Inflammatory macrophage (primary cell): ENCODE measurements at regions not wholly inside any gene's neighbourhood (a gene's known extent, or its start where the extent isn't known, plus 50 kb on each side); places are given as distances from the start of the nearest gene placed in this dataset.
"Not testable (repeated sequence)": the region's sequence is repeated elsewhere in the genome, so short reads cannot be mapped to it uniquely, and the experiment has no call there.

Experiments used
- DNase-seq, 2 donors: peaks; one replicate each; pipeline ENCODE4 v3.0.0-alpha.2; 2020 to 2022

- no peak for DNase-seq
These were observed 2031.7 kb downstream of the EFNA5 start for GRCh38 chr5:105639068-105639467.

DNA sequence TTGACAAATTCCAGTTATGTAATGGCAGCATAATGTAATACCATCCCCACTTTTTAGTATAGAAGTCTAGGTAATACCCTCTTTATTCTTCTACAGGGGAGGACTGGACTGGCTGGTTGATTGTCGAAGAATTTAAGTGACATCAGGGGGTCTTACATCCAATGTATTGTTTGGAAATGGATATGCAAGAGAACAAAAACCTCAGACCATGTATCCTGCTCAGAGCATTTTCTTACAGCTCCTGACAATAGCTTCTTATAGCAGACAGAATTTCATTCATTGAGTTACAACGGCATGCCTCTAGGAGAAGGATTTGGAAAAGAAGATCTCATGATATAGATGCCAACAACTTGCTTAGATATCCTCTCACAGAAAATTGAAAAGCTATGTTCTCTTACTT, 2032.3 kb downstream of the EFNA5 start:
- DNase-seq: no peak

DNA sequence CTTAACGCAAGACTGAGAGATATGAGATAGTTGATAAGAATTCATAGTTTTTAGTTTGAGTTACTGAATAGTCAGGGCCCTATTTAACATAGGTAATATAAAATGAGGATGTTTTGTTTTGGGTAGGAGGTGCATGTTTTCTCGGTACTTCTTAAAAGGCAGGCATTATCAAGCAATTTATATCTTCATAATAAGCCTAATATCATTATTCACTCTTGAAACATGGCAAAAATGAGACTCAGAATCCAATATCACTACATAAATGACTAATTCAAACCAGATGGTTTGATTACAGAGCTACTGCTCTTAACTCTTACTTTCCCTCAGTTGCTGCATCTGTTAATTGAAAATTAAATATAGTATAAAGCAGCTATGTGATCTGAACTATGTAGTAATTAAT, 2038.7 kb downstream of the EFNA5 start:
- DNase-seq: no peak

- no peak for DNase-seq
These were observed 2039.9 kb downstream of the EFNA5 start for GRCh38 chr5:105630803-105631202.

DNA sequence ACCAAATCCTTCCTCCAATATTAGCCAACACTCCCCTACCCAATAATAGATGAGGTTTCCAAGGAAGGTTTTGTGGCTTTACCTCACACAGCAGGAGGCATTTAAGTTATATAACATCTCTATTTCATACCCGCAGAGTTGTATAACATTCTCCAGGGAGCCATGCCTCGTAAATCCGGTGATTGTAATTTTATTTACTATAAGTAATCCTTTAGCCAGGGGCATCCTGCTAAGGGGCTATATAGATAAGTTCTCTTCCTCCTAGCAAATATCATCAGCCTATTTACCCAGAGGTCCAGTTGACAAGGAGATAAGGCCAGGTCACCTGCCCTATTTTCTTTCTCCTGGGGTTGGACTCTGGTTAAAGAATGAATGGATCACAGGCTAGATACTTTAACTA, 2051.0 kb downstream of the EFNA5 start:
- DNase-seq: no peak

- no peak for DNase-seq
These were observed 2053.1 kb downstream of the EFNA5 start for GRCh38 chr5:105617436-105618215.

- DNase-seq: no peak
These were observed 2054.0 kb upstream of the NUDT12 start for GRCh38 chr5:105616599-105616998.

DNA sequence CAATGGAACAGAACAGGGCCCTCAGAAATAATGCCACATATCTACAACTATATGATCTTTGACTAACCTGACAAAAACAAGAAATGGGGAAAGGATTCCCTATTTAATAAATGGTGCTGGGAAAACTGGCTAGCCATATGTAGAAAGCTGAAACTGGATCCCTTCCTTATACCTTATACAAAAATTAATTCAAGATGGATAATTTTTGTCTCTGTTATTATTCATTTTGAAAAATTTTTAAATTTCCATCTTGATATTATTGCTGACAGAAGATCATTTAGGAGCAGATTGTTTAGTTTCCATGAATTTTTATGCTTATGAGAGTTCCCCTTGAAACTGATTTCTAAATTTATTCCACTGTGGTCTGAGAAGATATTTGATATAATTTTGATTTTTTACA, 2039.8 kb upstream of the NUDT12 start:
- not testable (repeated sequence) for DNase-seq

DNA sequence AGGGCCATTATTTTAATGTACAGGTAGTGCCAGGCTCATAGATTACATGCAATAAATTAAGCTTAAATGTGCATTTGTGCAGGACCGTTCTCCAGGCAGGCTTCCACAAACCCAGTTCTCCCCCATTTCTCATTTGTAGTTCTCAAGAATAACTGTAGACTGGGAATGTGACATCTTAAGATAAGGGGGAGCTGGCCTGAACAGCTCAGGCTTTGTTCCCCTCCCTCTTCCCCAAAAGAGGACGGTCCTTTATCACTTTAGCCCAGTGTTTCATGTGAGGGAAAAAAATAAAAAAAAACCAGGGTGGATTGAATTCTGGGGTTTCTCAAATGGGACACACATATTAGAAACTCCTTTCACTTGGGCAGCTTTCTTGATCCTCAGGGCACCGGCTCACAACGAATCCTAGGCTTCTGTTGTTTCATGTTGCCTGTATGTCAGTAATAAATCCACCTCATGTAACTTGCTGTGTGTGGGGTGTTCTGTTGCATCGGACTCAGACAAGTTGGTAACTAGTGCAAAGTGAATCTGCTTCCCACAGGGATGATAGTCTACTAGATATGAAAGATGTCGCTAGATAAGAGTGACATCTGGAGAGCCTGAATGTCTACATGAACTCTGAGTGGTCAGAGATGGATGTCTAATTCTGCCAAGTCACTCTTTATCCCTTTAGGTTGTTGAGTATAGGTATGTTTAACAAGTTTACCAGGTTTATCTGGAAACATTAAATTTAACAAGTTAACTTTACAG, 2030.6 kb upstream of the NUDT12 start:
- DNase-seq: no peak

- no peak for DNase-seq
These were observed 2025.5 kb upstream of the NUDT12 start for GRCh38 chr5:105587963-105588662.

DNA sequence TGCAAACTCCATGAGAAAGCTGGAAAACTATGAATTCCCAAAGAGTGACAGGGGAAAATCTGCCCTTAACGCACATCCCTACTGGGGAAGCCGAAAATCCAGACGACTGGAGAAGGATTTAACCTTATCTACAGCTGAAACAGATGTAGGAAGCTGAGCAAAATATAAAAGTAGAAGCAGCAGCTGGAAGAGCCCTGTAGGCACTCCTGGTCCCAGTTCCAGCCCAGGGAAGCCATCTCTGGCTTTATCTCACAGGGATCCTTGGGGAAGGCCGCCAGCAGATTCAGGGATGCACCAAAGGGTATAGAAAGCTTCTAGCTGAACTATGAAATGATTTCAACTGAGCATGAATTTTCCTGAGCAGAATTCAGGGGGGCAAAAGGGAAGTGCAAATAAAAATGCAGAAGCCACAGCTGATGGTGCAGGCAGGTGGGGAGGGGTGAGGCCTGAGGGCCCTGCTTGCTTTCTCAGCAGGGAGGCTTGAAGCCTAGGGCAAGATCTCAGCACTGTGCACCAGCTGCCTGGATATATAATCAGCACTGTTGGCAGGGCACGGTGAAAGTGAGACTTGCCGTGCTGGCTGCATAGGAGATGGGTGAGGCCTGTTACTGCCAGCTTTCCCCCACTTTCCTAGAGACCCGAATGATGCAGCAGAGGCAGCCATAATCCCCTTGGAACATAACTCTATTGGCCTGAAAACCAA, 2019.5 kb upstream of the NUDT12 start:
- DNase-seq: no peak

GRCh38 chr5:105573575-105573974, 2011.0 kb upstream of the NUDT12 start:
- DNase-seq: no peak

DNA sequence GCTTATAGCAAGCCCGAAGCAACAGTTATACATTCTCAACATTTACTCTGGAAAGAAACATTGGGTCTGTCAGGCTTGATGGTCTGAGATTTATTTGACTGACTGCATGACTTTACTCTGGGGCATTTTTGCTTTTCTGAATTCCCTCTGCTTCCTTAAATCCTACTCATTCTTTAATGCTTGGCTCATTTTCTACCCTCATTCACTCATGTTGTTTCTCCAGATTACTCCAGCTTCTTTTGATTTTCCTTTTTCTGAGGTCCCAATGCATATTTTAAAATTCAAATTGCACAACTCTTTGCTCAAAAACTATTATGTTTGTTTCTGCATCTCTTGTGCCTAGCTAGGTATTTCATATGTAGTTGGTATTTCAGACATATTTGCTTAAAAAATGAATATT, 2002.9 kb upstream of the NUDT12 start:
- DNase-seq: no peak

GRCh38 chr5:105563842-105564241, 2001.3 kb upstream of the NUDT12 start:
- no peak for DNase-seq

DNA sequence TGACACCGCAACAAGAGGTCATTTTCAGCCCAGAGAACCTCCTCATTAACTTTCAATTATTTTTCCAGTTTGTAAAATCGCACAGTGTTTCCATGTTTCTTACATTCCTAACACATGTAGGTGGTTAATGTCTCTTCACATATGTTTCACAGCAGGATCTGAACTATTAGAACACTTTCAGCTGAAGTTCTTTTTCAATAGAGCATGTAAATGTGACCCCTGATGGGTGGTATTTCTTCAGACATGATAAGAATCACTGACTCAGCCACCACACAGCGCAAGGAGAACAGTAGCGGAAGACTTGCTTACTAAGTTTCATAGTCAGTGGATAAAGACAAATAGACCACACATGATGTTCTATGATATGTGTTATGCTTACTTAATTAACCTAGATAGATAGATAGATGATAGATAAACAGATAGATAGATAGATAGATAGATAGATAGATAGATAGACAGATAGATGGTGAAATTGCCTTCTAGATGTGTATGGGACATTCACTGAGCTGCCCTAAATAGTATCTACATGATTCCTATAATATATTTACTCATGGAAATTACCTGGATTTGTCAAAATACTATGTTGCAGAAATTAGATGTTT, 1992.1 kb upstream of the NUDT12 start:
- DNase-seq: no peak

GRCh38 chr5:105544300-105544699, 1981.7 kb upstream of the NUDT12 start:
- no peak for DNase-seq

DNA sequence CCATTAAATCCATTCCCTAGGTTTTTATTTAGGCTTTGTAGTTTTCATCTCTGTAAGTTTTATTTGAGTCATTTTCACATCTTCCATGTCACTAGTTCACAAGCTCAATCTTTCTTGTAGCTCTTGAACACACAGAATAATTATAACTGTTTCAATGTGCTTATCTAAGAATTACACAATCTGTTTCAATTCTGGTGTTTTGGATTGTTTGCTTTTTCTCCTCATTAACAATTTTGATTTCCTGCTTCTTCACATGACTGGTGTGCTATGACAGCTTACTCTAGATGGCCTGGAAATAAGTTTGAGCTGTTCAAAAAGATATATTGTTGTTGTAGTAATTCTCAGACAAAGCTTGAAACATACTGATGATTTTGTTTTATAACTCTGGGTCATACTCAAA, 1974.1 kb upstream of the NUDT12 start:
- no peak for DNase-seq

DNA sequence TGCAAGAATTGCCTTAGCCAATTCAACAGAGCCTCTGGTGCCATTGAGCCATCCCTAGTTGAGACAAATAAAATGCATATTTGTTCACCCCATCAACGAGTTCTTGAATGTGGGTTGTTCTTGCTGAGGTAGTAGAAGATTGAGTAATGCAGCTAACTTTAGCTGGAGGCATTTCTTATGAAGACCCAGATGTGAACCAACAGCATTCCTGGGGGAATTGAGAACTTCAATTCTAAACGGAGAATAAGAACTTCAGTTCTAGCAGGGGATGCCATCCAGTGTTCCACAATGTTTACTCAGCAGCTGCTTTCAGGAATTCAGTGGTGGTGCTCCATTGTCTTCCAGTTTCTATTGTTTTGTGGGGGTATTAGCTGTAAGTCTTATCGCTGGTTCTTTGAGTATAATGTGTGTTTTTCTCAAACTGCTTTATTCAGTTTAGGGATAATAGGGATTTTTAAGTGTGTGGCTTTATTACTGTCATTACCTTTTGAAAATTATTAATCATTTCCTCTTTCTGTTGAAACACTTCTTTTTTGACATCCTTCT, 1968.2 kb upstream of the NUDT12 start:
- DNase-seq: no peak

DNA sequence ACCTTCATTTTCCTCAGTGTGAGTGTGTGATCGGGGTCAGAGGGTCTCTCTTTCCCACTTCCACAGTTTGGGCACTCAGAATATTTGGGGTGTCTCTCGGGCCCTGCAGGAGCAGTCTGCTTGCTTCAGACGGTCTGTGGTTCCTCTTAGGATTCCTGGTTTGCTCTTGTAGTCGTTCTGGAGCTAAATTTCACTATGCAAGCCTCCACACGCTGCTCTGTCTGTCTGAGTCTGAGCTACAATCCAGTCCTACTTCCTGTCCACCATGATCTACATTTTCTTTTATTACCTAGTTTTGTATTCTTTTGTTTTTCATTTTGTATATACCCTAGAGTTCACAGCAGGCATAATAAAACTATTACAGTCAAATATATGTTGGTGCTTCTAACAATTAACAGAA, 1967.3 kb upstream of the NUDT12 start:
- DNase-seq: no peak

DNA sequence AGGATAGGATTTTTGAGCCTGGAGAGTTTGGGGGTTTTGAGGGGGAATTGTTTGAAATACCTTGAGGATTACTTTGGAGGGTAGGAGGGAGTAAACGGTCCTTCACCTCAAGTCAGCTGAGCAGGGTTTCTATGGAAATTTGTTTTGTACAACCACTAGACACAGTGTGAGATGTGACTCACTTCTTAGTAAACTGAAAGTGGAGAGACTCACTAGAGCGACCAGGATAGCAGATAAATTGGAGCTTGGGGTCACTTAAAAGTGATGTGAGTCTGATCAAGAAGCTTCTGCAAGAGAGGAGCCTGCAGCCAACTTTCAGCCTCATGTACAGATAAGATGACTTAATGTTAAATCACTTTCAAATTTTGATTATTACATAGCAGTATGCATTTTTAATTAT, 1945.9 kb upstream of the NUDT12 start:
- DNase-seq: no peak

GRCh38 chr5:105506692-105507277, 1944.2 kb upstream of the NUDT12 start:
- no peak for DNase-seq

GRCh38 chr5:105503950-105504349, 1941.4 kb upstream of the NUDT12 start:
- no peak for DNase-seq
